ENCODE measurements at regions not wholly inside any gene's neighbourhood (a gene's known extent, or its start where the extent isn't known, plus 50 kb on each side); places are given as distances from the start of the nearest gene placed in this dataset.

DNA sequence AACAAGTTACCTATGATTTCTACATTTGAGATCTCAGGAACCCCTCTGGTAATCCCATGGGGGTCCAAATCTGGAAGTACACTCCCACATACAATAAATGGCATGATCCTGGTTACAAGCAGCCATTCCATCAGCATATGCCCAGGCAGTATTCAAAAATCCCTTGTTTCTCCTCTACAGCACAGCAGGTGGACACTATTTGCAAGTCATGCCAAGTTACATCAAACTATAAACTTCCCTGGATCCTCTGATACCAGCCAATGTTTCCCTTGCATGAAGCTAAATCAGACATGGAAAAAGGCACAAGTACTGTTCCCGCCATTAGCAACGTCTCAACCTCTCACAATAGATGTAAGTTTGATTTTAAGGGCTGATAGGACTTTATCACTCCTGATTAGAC, 134.5 kb upstream of the PRSS16 start:
- no peak for TF ChIP-seq SMAD4 (CRISPR knock-in tag; IDR thresholded peaks at IDR 0.05)
- TF ChIP-seq ZBTB21 (CRISPR knock-in tag; IDR thresholded peaks at IDR 0.05; ENCODE audit: borderline replicate concordance): no peak
- TF ChIP-seq ELF4 (CRISPR knock-in tag; IDR thresholded peaks at IDR 0.05; ENCODE audit: low read depth): no peak
- no peak for TF ChIP-seq SP1 (CRISPR knock-in tag; conservative IDR thresholded peaks at IDR 0.05)
- TF ChIP-seq, protein P1, sequence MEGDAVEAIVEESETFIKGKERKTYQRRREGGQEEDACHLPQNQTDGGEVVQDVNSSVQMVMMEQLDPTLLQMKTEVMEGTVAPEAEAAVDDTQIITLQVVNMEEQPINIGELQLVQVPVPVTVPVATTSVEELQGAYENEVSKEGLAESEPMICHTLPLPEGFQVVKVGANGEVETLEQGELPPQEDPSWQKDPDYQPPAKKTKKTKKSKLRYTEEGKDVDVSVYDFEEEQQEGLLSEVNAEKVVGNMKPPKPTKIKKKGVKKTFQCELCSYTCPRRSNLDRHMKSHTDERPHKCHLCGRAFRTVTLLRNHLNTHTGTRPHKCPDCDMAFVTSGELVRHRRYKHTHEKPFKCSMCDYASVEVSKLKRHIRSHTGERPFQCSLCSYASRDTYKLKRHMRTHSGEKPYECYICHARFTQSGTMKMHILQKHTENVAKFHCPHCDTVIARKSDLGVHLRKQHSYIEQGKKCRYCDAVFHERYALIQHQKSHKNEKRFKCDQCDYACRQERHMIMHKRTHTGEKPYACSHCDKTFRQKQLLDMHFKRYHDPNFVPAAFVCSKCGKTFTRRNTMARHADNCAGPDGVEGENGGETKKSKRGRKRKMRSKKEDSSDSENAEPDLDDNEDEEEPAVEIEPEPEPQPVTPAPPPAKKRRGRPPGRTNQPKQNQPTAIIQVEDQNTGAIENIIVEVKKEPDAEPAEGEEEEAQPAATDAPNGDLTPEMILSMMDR (IDR thresholded peaks at IDR 0.05): no peak
- no peak for TF ChIP-seq ZNF263 (CRISPR knock-in tag; IDR thresholded peaks at IDR 0.05; ENCODE audit: low read depth)
- TF ChIP-seq KAT7 (CRISPR knock-in tag; IDR thresholded peaks at IDR 0.05; ENCODE audit: borderline replicate concordance): no peak
- no peak for TF ChIP-seq HMGA2 (CRISPR knock-in tag; IDR thresholded peaks at IDR 0.05)
- TF ChIP-seq, protein P2, sequence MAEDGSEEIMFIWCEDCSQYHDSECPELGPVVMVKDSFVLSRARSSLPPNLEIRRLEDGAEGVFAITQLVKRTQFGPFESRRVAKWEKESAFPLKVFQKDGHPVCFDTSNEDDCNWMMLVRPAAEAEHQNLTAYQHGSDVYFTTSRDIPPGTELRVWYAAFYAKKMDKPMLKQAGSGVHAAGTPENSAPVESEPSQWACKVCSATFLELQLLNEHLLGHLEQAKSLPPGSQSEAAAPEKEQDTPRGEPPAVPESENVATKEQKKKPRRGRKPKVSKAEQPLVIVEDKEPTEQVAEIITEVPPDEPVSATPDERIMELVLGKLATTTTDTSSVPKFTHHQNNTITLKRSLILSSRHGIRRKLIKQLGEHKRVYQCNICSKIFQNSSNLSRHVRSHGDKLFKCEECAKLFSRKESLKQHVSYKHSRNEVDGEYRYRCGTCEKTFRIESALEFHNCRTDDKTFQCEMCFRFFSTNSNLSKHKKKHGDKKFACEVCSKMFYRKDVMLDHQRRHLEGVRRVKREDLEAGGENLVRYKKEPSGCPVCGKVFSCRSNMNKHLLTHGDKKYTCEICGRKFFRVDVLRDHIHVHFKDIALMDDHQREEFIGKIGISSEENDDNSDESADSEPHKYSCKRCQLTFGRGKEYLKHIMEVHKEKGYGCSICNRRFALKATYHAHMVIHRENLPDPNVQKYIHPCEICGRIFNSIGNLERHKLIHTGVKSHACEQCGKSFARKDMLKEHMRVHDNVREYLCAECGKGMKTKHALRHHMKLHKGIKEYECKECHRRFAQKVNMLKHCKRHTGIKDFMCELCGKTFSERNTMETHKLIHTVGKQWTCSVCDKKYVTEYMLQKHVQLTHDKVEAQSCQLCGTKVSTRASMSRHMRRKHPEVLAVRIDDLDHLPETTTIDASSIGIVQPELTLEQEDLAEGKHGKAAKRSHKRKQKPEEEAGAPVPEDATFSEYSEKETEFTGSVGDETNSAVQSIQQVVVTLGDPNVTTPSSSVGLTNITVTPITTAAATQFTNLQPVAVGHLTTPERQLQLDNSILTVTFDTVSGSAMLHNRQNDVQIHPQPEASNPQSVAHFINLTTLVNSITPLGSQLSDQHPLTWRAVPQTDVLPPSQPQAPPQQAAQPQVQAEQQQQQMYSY (CRISPR knock-in tag; IDR thresholded peaks at IDR 0.05): no peak
- TF ChIP-seq JUN (CRISPR knock-in tag; IDR thresholded peaks at IDR 0.05): no peak
- TF ChIP-seq RORB (CRISPR knock-in tag; IDR thresholded peaks at IDR 0.05): no peak
- no peak for TF ChIP-seq FOXP1 (CRISPR knock-in tag; IDR thresholded peaks at IDR 0.05; ENCODE audit: borderline replicate concordance)
- TF ChIP-seq, protein P3, sequence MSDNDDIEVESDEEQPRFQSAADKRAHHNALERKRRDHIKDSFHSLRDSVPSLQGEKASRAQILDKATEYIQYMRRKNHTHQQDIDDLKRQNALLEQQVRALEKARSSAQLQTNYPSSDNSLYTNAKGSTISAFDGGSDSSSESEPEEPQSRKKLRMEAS (CRISPR knock-in tag; IDR thresholded peaks at IDR 0.05): no peak
- POLR2A ChIA-PET: no interaction called here
- Mint-ChIP-seq H3K4me3 (no peak overlapping the region), H3K27me3 (ENCODE audit: low read depth) (0 out of 2 replicates have a peak, but pooled peaks cover 4% of the 10 kb centered on the region), H3K27ac (no peak overlapping the region), H3K9me3 (peaks cover 69% of the 10 kb centered on the region), H3K36me3 (peaks cover 47% of the 10 kb centered on the region), H3K4me1 (no peaks in the 10 kb centered on the region)
- DNase-seq (ENCODE audit: low spot score) (no peak), ATAC-seq (no peak)
- CTCF ChIA-PET: no interaction called here

DNA sequence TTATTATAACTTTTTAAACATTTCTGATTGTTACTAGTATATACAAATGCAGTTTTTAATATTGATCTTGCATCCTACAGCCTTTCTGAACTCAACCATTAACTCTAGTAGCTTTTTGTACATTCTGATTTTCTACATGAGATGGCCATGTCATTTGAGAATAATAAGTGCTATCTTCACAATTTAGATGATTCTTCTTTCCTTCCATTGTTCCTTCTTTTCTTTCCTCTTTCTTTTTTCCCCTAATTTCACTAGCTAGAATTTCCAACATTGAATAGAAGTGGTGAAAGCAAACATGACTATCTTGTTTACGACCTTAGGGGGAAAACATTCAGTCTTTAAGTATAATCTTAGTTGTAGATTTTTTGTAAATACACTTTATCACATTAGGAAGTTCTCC, 128.2 kb upstream of the PRSS16 start:
- CTCF ChIA-PET: no interaction called here

DNA sequence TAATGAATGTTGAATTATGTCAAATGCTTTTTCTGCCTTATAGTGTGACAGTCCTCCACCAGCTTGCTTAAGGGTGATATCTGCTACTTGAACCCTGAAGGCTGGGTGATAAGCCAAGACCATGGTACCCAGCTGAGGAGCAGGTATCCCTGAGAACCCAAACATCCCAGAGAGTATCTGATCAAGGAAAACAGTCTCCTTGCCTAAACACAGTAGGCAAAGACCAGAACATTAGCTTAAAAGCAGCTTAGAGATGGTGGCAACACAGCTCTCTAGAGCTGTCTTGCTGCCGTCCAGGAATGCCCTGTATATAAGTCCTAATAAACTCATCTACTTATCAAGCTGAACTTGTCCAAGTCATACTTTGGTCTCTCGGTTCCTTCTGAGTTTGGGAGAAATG, 127.7 kb upstream of the PRSS16 start:
- no peak for ATAC-seq
- POLR2A ChIA-PET: no interaction called here
- no peaks in the 10 kb centered on the region for H3K4me1 Mint-ChIP-seq
- TF ChIP-seq, protein P4, sequence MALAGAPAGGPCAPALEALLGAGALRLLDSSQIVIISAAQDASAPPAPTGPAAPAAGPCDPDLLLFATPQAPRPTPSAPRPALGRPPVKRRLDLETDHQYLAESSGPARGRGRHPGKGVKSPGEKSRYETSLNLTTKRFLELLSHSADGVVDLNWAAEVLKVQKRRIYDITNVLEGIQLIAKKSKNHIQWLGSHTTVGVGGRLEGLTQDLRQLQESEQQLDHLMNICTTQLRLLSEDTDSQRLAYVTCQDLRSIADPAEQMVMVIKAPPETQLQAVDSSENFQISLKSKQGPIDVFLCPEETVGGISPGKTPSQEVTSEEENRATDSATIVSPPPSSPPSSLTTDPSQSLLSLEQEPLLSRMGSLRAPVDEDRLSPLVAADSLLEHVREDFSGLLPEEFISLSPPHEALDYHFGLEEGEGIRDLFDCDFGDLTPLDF (CRISPR knock-in tag; IDR thresholded peaks at IDR 0.05): no peak
- no peak for TF ChIP-seq KAT7 (CRISPR knock-in tag; IDR thresholded peaks at IDR 0.05; ENCODE audit: borderline replicate concordance)
- no peak for TF ChIP-seq ZNF416 (CRISPR knock-in tag; IDR thresholded peaks at IDR 0.05)
- no peak for TF ChIP-seq SOX15 (CRISPR knock-in tag; IDR thresholded peaks at IDR 0.05)
- TF ChIP-seq HMGA2 (CRISPR knock-in tag; IDR thresholded peaks at IDR 0.05): no peak
- TF ChIP-seq EMX1 (CRISPR knock-in tag; IDR thresholded peaks at IDR 0.05): no peak
- TF ChIP-seq, protein P5, sequence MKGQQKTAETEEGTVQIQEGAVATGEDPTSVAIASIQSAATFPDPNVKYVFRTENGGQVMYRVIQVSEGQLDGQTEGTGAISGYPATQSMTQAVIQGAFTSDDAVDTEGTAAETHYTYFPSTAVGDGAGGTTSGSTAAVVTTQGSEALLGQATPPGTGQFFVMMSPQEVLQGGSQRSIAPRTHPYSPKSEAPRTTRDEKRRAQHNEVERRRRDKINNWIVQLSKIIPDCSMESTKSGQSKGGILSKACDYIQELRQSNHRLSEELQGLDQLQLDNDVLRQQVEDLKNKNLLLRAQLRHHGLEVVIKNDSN (CRISPR knock-in tag; IDR thresholded peaks at IDR 0.05): no peak
- TF ChIP-seq SP1 (CRISPR knock-in tag; conservative IDR thresholded peaks at IDR 0.05): no peak
- TF ChIP-seq, protein P6, sequence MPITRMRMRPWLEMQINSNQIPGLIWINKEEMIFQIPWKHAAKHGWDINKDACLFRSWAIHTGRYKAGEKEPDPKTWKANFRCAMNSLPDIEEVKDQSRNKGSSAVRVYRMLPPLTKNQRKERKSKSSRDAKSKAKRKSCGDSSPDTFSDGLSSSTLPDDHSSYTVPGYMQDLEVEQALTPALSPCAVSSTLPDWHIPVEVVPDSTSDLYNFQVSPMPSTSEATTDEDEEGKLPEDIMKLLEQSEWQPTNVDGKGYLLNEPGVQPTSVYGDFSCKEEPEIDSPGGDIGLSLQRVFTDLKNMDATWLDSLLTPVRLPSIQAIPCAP (CRISPR knock-in tag; IDR thresholded peaks at IDR 0.05): no peak
- TF ChIP-seq, protein P7, sequence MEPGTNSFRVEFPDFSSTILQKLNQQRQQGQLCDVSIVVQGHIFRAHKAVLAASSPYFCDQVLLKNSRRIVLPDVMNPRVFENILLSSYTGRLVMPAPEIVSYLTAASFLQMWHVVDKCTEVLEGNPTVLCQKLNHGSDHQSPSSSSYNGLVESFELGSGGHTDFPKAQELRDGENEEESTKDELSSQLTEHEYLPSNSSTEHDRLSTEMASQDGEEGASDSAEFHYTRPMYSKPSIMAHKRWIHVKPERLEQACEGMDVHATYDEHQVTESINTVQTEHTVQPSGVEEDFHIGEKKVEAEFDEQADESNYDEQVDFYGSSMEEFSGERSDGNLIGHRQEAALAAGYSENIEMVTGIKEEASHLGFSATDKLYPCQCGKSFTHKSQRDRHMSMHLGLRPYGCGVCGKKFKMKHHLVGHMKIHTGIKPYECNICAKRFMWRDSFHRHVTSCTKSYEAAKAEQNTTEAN (CRISPR knock-in tag; IDR thresholded peaks at IDR 0.05): no peak

More for the DNA sequence above, 128.2 kb upstream of the PRSS16 start:
- no peak for DNase-seq (ENCODE audit: low spot score)
- no peaks in the 10 kb centered on the region for H3K4me1 Mint-ChIP-seq
- POLR2A ChIA-PET: no interaction called here
- TF ChIP-seq, protein P3 (CRISPR knock-in tag; IDR thresholded peaks at IDR 0.05): no peak
- no peak for ATAC-seq
- H3K9me3 Mint-ChIP-seq: peaks cover 17% of the 10 kb centered on the region
- no peak overlapping the region for H3K27ac Mint-ChIP-seq
- no peaks in the 10 kb centered on the region for H3K27me3 Mint-ChIP-seq (ENCODE audit: low read depth)
- no peak overlapping the region for H3K4me3 Mint-ChIP-seq
- peaks cover 11% of the 10 kb centered on the region for H3K36me3 Mint-ChIP-seq

More for the DNA sequence above, 127.7 kb upstream of the PRSS16 start:
- DNase-seq (ENCODE audit: low spot score): no peak
- no peak overlapping the region for H3K27ac Mint-ChIP-seq
- H3K36me3 Mint-ChIP-seq: peaks cover 9% of the 10 kb centered on the region
- CTCF ChIA-PET: no interaction called here
- no peaks in the 10 kb centered on the region for H3K27me3 Mint-ChIP-seq (ENCODE audit: low read depth)
- H3K4me3 Mint-ChIP-seq: no peak overlapping the region
- peaks cover 12% of the 10 kb centered on the region for H3K9me3 Mint-ChIP-seq

All from WTC11 (cell line).